Right lobe of liver (tissue), 4 donors: ENCODE measurements at regions not wholly inside any gene's neighbourhood (a gene's known extent, or its start where the extent isn't known, plus 50 kb on each side); places are given as distances from the start of the nearest gene placed in this dataset.

Experiments
- CTCF ChIP-seq, 4 donors: fragments of 200-600 bp in 3 of 4; fragments of 450-650 bp in 1 of 4; IDR thresholded peaks; one replicate each; pipeline versions ENCODE4 v1.5.1 to v1.8.0; 2016 to 2022; ENCODE audit warnings: antibody characterized with exemption in 4 of 4, mild to moderate bottlenecking in 2 of 4
- POLR2A ChIP-seq: fragments of 450-650 bp; IDR thresholded peaks from one replicate; pipeline ENCODE4 v1.6.1; 2017; ENCODE audit warnings: antibody characterized with exemption, mild to moderate bottlenecking
- donor health status: DM: no; HTN: no; CAD: no.
- donor health status: DM: no; HTN: no; CAD: no.
- donor health status: DM: no; HTN: yes; CAD: no.

- TF ChIP-seq CTCF (IDR thresholded peaks at IDR 0.05) (no peak), POLR2A (no peak)
Measured at GRCh38 chr10:4343091-4343490, 482.9 kb upstream of the AKR1E2 start.
